Liver (tissue), 7 donors: ENCODE measurements at regions not wholly inside any gene's neighbourhood (a gene's known extent, or its start where the extent isn't known, plus 50 kb on each side); places are given as distances from the start of the nearest gene placed in this dataset.

Source experiments
- DNase-seq: peaks from one replicate; pipeline ENCODE4 v3.0.0-alpha.2; 2017; ENCODE audit warnings: low spot score
- H3K27ac ChIP-seq, 2 donors: one replicate each; pipeline ENCODE4 v1.7.0; 2013; ENCODE audit warnings: inconsistent platforms in 2 of 2, low read length in 2 of 2, control low read depth in 1 of 2, low read depth in 1 of 2, mild to moderate bottlenecking in 1 of 2
- H3K27me3 ChIP-seq, 4 donors: one replicate each; pipeline versions ENCODE4 v1.6.1 to v1.7.0; 2013; ENCODE audit warnings: low read length in 3 of 4, inconsistent platforms in 1 of 4, mild to moderate bottlenecking in 1 of 4, moderate library complexity in 1 of 4; ENCODE audit not compliant: control insufficient read depth in 4 of 4, insufficient read depth in 4 of 4
- H3K36me3 ChIP-seq, 4 donors: one replicate each; pipeline versions ENCODE4 v1.6.1 to v1.7.0; 2013; ENCODE audit warnings: low read length in 3 of 4, mild to moderate bottlenecking in 3 of 4, low read depth in 1 of 4, moderate library complexity in 1 of 4; ENCODE audit not compliant: control insufficient read depth in 4 of 4, insufficient read depth in 3 of 4
- H3K4me1 ChIP-seq, 4 donors: one replicate each; pipeline versions ENCODE4 v1.6.1 to v1.7.0; 2013; ENCODE audit warnings: low read length in 3 of 4, mild to moderate bottlenecking in 3 of 4, moderate library complexity in 1 of 4; ENCODE audit not compliant: control insufficient read depth in 4 of 4, insufficient read depth in 4 of 4
- H3K4me3 ChIP-seq, 3 donors: one replicate each; pipeline versions ENCODE4 v1.6.1 to v1.7.0; 2013; ENCODE audit warnings: low read length in 3 of 3, control low read depth in 1 of 3, low read depth in 1 of 3, mild to moderate bottlenecking in 1 of 3
- H3K9ac ChIP-seq, 2 donors: one replicate each; pipeline ENCODE4 v1.7.0; 2013; ENCODE audit warnings: low read length in 2 of 2, mild to moderate bottlenecking in 2 of 2, moderate library complexity in 2 of 2, control low read depth in 1 of 2, low read depth in 1 of 2
- H3K9me3 ChIP-seq, 4 donors: one replicate each; pipeline versions ENCODE4 v1.6.1 to v1.7.0; 2013; ENCODE audit warnings: low read length in 3 of 4; ENCODE audit not compliant: control insufficient read depth in 4 of 4
- FOXA1 ChIP-seq: IDR thresholded peaks from 2 replicates; pipeline ENCODE4 v1.6.1; 2016; ENCODE audit warnings: antibody characterized with exemption
- GABPA ChIP-seq, 2 donors: IDR thresholded peaks in 1 of 2; conservative IDR thresholded peaks in 1 of 2; 2 replicates each; pipeline ENCODE4 v1.6.1; 2016; ENCODE audit warnings: antibody characterized with exemption in 2 of 2, mild to moderate bottlenecking in 1 of 2, moderate library complexity in 1 of 2
- HNF4A ChIP-seq, 2 donors: conservative IDR thresholded peaks; 2 replicates each; pipeline ENCODE4 v1.6.1; 2016; ENCODE audit warnings: antibody characterized with exemption in 2 of 2, mild to moderate bottlenecking in 2 of 2
- JUND ChIP-seq, 2 donors: IDR thresholded peaks; 2 replicates each; pipeline ENCODE4 v1.6.1; 2016; ENCODE audit warnings: antibody characterized with exemption in 2 of 2
- NR2F2 ChIP-seq: IDR thresholded peaks from 2 replicates; pipeline ENCODE4 v1.6.1; 2016; ENCODE audit warnings: antibody characterized with exemption
- RAD21 ChIP-seq, 2 donors: IDR thresholded peaks; 2 replicates each; pipeline ENCODE4 v1.6.1; 2016; ENCODE audit warnings: antibody characterized with exemption in 2 of 2, mild to moderate bottlenecking in 2 of 2
- RXRA ChIP-seq, 2 donors: IDR thresholded peaks; 2 replicates each; pipeline ENCODE4 v1.6.1; 2017 to 2018; ENCODE audit warnings: antibody characterized with exemption in 2 of 2, mild to moderate bottlenecking in 1 of 2
- SP1 ChIP-seq: IDR thresholded peaks from 2 replicates; pipeline ENCODE4 v1.6.1; 2018; ENCODE audit warnings: antibody characterized with exemption, mild to moderate bottlenecking
- TAF1 ChIP-seq: conservative IDR thresholded peaks from 2 replicates; pipeline ENCODE4 v1.6.1; 2016; ENCODE audit warnings: antibody characterized with exemption, mild to moderate bottlenecking
- YY1 ChIP-seq: IDR thresholded peaks from 2 replicates; pipeline ENCODE4 v1.6.1; 2016; ENCODE audit warnings: antibody characterized with exemption, mild to moderate bottlenecking
- WGBS: extraction: QIAGEN DNeasy Blood & Tissue Kit; methylation state at CpG from one replicate; pipeline ENCODE4 v1.1.7; 2013; 5-methylcytosine and 5-hydroxymethylcytosine counted together
- TF ChIP-seq, protein P1 (sequence below): IDR thresholded peaks from 2 replicates; pipeline ENCODE4 v1.6.1; 2016; ENCODE audit warnings: antibody characterized with exemption
- TF ChIP-seq, protein P2 (sequence below): IDR thresholded peaks from 2 replicates; pipeline ENCODE4 v1.6.1; 2016; ENCODE audit warnings: antibody characterized with exemption, mild to moderate bottlenecking
- TF ChIP-seq, protein P3 (sequence below): IDR thresholded peaks from 2 replicates; pipeline ENCODE4 v1.6.1; 2016; ENCODE audit warnings: antibody characterized with exemption
- TF ChIP-seq, protein P4 (sequence below): IDR thresholded peaks from 2 replicates; pipeline ENCODE4 v1.6.1; 2016; ENCODE audit warnings: antibody characterized with exemption
- donor health status: healthy.
- donor health status: healthy.
- donor health status: healthy.
- donor health status: healthy.

DNA sequence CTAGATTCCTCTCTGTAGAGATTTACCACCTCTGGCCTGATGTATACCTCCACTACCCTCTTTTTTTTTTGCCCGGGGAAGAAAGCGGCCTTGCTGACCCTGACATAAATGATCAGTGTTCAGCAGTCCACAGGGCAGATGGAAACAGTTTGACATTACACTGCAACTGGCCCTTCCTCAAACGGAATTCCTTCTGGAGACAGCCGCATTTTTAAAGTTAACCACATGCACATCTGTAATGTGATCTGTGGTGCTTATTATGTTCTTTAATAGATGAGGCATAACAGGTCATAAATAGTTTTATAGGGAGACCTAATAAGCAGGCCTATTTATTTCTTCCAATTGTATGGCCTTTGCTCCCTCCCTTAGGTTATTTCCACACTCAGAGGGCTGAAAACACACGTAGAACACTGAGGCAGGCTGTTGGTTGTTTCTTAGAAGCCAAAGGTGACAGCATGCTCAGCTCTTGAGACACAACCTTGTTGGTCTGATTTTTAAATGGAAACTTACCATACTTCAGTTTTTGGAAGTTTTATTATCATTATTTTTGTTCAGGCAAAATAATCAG, 84.0 kb upstream of the APC start:
- TF ChIP-seq TAF1 (no peak), SP1 (no peak), FOXA1 (no peak), NR2F2 (peak; percentile 11), YY1 (no peak), JUND (IDR thresholded peaks at IDR 0.05) (no peak)
- Histone ChIP-seq H3K27me3 (no peaks in the 10 kb centered on the region), H3K4me3 (no peak overlapping the region), H3K9ac (no peak overlapping the region), H3K9me3 (no peaks in the 10 kb centered on the region), H3K27ac (no peak overlapping the region), H3K4me1 (peaks cover 0 to 3% (median under 1%) of the 10 kb centered on the region in 4 donors), H3K36me3 (no peaks in the 10 kb centered on the region)
- WGBS, result 84% methylated on average over 5 of the region's 5 CpGs
- DNase-seq, result no peak

DNA sequence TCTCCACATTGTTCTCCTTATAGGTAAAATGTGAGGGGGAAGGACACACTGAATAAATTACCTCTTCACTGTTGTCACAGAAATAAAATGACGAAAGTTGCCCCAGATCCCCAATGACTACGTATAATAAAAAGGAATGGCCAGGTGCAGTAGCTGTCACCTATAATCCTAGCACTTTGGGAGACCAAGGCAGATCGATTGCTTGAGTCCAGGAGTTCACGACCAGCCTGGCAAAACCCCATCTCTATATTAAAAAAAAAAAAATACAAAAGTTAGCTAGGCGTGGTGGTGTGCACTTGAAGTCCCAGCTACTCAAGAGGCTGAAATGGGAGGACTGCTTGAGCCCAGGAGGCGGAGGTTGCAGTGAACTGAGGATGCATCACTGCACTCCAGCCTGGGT, 82.2 kb upstream of the APC start:
- no peak for DNase-seq
- WGBS, result 65% methylated on average over 6 of the region's 6 CpGs

More for the DNA sequence above, 82.2 kb upstream of the APC start:
- peaks cover 0 to 3% (median under 1%) of the 10 kb centered on the region in 4 donors for H3K4me1 ChIP-seq
- TF ChIP-seq TAF1 (no peak), GABPA (IDR thresholded peaks at IDR 0.05 in 1 of 2, conservative IDR thresholded peaks at IDR 0.05 in 1 of 2) (no peak), HNF4A (conservative IDR thresholded peaks at IDR 0.05) (no peak), RAD21 (IDR thresholded peaks at IDR 0.05) (no peak), RXRA (IDR thresholded peaks at IDR 0.05) (no peak)
- TF ChIP-seq, protein P1, sequence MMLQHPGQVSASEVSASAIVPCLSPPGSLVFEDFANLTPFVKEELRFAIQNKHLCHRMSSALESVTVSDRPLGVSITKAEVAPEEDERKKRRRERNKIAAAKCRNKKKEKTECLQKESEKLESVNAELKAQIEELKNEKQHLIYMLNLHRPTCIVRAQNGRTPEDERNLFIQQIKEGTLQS, result no peak
- TF ChIP-seq, protein P2, sequence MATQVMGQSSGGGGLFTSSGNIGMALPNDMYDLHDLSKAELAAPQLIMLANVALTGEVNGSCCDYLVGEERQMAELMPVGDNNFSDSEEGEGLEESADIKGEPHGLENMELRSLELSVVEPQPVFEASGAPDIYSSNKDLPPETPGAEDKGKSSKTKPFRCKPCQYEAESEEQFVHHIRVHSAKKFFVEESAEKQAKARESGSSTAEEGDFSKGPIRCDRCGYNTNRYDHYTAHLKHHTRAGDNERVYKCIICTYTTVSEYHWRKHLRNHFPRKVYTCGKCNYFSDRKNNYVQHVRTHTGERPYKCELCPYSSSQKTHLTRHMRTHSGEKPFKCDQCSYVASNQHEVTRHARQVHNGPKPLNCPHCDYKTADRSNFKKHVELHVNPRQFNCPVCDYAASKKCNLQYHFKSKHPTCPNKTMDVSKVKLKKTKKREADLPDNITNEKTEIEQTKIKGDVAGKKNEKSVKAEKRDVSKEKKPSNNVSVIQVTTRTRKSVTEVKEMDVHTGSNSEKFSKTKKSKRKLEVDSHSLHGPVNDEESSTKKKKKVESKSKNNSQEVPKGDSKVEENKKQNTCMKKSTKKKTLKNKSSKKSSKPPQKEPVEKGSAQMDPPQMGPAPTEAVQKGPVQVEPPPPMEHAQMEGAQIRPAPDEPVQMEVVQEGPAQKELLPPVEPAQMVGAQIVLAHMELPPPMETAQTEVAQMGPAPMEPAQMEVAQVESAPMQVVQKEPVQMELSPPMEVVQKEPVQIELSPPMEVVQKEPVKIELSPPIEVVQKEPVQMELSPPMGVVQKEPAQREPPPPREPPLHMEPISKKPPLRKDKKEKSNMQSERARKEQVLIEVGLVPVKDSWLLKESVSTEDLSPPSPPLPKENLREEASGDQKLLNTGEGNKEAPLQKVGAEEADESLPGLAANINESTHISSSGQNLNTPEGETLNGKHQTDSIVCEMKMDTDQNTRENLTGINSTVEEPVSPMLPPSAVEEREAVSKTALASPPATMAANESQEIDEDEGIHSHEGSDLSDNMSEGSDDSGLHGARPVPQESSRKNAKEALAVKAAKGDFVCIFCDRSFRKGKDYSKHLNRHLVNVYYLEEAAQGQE, result no peak
- TF ChIP-seq, protein P3, sequence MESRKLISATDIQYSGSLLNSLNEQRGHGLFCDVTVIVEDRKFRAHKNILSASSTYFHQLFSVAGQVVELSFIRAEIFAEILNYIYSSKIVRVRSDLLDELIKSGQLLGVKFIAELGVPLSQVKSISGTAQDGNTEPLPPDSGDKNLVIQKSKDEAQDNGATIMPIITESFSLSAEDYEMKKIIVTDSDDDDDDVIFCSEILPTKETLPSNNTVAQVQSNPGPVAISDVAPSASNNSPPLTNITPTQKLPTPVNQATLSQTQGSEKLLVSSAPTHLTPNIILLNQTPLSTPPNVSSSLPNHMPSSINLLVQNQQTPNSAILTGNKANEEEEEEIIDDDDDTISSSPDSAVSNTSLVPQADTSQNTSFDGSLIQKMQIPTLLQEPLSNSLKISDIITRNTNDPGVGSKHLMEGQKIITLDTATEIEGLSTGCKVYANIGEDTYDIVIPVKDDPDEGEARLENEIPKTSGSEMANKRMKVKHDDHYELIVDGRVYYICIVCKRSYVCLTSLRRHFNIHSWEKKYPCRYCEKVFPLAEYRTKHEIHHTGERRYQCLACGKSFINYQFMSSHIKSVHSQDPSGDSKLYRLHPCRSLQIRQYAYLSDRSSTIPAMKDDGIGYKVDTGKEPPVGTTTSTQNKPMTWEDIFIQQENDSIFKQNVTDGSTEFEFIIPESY, result no peak
- TF ChIP-seq, protein P4, sequence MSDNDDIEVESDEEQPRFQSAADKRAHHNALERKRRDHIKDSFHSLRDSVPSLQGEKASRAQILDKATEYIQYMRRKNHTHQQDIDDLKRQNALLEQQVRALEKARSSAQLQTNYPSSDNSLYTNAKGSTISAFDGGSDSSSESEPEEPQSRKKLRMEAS, result no peak
- H3K9me3 ChIP-seq, result no peaks in the 10 kb centered on the region
- no peak overlapping the region for H3K4me3 ChIP-seq
- H3K36me3 ChIP-seq, result no peaks in the 10 kb centered on the region
- H3K9ac ChIP-seq, result no peak overlapping the region
- H3K27me3 ChIP-seq, result no peaks in the 10 kb centered on the region
- H3K27ac ChIP-seq, result no peak overlapping the region
